Stimulated activated CD8-positive, alpha-beta memory T cell treated with anti-CD3 and anti-CD28 coated beads, Interleukin-12 subunit alpha, Interleukin-12 subunit beta, amount 100 ng/mL, for 24 hours (primary cell): ENCODE measurements at regions not wholly inside any gene's neighbourhood (a gene's known extent, or its start where the extent isn't known, plus 50 kb on each side); places are given as distances from the start of the nearest gene placed in this dataset.

Experiments used
- DNase-seq: peaks from one replicate; pipeline ENCODE4 v3.0.0-alpha.2; 2020; ENCODE audit errors: extremely low read depth

DNA sequence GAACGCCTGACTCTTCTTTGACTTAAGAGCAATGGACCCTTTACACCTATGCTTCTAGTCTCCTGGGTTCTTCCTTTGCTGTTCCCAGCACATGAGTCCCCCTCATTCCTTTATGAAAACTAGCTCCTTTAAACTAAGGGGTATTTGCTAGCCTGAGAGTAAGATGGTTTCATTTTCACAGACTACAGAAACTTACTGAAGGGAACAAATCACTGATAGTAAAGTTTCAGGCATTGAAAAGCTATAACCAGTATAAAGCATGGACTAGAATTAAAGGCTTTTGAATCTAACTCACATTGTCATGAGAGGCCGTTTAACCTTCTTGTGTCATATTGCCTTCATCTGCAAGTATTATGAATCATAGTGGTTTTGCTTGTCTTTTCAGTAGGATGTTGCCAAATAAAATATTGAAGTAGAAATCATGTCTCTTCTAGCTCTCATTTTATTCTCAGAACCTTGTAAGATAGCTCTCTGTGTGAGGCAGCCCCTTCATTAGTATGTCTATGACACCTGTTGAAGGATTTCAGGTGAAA, 765.9 kb downstream of the NR2F2 start:
- DNase-seq: no peak

DNA sequence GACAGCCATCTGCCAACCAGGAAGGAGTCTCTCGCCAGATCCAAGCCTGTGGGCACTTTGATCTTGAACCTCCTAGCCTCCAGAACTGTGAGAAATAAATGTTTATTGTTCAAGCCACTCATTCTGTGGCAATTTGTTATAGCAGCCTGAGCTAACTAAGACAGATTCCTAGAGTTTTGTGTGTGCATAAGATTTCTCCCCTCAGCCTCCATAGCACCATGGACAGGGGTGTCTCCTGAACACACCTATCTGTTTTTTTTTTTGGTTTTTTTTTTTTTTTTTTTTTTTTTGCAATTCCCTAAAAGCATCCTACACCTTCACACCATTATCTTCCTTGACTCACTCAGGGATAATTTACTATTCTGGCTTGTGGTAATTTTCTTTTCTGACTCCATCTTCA, 768.5 kb downstream of the NR2F2 start:
- no peak for DNase-seq

DNA sequence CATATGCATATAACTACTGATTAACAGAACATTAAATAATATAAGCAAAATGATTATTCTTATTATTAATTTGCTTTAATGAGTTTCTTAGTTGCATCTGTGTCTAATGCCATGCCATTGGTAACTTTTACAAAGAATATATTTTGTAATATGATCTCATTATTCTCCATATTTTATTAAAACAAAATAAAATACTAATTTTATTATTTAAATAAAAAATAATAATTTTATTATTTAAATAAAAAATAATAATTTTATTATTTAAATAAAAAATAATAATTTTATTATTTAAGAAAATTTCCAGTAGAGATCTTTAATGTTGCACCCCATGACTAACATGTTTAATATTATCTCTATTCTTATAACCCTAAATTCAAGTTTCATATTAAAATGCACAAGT, 771.1 kb downstream of the NR2F2 start:
- no peak for DNase-seq

DNA sequence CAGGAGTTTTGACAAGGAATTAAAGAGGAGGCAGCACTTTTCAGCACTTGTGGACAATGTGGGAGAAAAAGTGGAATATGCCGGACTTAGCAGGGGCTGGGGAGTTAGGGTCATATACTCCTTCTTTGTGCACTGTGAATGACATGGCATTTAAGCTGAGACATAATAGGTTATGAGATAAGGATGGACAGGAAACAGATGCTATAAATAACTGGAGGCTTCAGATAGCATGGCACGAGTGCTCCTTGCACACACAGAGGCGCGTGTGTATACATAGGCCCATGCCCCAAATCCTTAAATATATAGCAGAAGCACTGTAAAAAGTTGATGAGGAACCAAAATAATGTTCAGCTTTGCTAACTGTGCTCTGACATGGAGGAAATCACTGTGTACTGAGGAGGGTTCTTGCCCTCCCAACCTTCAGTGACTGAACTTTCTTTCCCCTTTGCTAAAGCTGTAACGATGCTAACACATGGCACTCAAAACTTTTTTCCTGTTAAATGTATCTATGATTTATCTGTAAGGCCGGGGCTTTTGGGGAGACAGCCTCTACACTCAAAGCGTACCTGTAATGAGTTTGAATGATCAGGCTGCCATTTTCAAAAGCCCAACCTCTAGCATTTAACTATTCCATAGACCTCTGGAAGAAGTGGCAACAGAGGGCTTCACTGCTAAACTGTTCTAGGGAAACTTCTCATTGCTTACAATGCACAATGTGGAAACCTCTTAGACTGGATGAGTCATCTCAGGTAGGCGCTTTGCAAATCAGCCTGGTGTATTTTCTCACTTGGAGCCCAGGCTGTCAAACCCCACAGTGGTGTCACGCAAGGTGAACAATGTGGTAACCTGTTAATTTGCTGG, 784.6 kb downstream of the NR2F2 start:
- no peak for DNase-seq

DNA sequence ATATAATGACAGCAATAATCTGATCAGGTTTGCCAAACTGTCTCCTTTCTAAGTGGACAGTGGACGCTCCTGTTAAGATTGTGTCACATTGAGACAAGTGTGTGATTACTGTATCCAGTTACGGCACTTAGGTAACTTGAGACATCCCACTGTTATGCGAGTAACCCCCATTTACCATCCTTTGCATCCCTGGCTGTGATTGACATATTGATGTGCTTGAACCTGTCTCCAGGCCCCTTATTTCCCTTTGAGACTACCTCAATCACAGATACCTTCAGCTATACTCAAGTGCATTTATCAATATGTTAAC, 785.2 kb downstream of the NR2F2 start:
- DNase-seq: no peak

DNA sequence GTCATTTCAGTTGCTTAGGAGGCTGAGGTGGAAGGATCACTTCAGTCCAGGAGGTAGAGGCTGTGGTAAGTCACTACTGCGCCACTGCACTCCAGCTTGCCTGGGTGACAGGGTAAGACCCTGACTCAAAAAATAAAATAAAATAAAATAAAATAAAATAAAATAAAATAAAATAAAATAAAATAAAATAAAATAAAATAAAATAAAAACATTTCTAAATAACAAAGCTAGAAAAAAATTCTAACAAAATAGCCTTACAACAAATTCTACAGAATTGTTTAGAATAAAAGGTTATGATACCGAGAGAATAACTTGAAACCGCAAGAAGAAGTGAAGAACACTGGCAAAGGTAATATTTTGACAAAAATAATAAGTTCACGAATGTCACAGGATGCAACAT, 794.3 kb downstream of the NR2F2 start:
- DNase-seq: no peak

DNA sequence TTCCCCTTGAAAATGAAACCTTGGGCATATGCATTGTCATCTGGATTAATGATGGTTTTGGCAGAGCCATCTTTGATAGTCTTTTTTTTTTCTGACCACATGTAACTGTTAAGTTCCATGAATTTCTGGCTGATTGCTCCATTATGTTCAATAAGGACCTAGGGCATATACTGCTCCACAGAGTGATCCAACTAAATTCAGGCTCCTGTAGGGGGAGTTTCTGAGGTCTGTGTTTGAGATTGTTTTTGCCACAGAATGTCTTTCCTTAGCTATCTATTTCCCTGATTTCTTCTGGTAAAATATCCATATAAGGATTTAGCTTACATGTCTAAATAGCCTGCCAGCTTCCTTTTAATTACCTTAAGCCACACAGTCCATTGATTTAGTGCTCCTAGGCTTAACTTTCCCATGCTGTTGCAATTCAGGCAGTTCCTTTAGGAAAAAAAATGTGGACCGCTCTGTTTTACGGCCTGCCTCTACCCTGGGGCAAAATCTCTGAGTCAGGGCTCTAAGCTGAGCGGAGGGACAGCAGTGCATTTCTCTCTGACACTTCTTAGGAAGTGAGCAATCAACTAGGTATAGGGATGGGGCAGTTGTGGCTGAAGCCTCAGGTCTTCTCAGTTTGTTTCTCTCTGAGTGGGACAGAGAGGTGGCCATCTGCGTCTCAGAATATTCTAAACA, 796.2 kb downstream of the NR2F2 start:
- no peak for DNase-seq

DNA sequence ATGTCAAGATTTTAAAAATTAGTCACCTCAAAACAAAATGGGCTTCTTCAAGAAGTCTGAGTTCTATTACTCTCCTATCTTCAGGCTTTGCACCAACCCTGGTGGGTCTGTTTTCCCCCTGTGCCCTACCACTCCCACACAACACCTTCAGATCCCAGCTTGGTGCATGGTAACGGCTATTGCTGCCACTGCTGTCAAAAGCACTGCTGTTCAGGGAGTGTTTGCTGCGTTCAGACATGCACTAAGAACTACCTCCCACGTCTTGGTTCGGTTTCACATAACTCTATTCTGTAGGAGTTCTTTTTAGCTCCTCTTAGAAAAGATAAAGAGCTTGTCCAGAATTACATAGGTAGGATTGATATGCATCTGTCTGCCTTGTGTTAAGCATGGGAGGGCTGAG, 799.2 kb downstream of the NR2F2 start:
- DNase-seq: no peak

DNA sequence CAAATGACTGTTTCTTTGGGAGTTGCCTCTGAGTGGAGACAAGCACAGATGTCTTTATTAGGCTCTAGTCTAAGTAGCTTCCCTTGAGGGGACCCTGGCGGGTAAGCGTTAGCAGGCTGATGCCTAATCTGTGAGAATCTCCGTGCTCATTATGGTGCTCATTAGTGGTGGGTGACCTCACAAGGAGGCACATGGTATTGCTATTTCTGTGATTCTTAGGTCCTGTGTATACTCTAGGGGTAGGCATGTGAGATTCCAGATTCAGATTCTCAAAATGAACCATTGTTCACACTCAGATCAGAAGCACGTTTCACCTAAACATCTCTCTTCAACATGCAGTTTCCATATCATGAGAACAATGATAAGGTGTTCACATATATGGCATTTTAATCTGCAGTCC, 809.7 kb downstream of the NR2F2 start:
- no peak for DNase-seq

DNA sequence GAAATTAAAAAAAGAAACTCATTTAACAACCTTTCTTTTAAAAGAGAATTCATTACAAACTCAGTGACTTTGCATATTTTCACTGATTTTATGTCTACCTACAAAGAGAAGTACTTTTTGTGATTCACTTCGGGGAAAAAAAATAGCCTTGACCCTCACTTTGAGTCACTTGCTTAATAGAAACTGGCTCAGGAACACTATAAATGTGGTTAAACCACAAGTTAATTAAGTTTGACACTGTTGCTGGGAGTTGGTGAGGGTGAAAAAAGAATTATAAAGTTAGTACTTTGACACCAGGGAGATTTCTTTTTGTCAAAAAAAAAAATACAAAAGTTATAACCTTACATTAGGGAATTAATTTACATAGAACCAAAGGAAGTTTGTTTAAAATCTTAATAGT, 810.9 kb downstream of the NR2F2 start:
- DNase-seq: no peak

GRCh38 chr15:97141871-97142270, 811.4 kb downstream of the NR2F2 start:
- no peak for DNase-seq

DNA sequence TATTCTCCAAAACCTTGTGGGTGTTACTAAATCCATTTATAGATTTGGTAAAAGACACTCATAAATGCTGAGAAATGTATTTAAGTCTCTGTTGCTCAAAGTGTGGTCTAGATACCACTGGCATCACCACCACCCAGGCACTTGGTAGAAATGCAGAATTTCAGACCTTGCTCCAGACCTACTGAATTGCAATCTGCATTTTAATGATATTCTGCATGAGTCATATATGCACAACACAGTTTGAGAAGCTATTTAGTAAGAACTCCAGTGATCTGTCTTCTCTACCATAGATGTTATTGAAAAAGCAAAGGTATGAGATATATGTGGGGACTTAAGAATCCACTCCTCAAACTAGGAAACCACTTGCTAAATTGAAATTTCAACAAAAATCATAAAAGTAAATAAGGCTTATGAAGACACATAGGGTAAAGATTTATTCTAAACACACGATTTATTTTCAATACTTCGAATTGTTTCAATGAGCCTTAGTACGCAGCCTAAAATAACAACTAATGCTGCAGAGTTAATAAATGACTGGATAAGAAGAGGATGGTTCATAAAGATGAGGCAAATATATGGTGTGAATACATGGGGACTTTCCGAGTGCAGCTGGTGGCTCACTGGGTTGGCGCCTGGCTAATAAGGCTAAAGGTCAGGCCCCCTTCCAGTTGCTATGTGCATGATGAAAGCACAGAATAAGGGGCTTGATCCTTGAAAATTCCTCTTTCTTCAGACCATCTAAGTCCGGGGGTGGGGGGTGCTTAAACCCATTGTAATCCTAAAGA, 813.3 kb downstream of the NR2F2 start:
- DNase-seq: no peak

DNA sequence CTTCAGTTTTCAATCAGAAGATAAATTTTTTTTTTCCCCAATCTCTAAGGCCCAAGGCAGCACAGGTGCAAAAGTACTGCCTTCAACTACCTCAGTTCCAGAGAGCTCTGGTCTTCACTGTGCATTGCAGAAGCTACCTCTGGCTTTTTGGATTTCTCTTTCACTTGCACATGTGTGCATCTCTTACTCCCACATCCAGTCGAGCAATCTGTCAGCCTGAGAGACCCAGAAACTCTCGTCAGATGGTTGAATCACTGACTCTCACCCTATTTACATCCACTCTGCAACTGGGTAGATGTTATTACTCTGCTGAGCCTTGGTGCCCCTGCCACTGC, 813.8 kb downstream of the NR2F2 start:
- no peak for DNase-seq

DNA sequence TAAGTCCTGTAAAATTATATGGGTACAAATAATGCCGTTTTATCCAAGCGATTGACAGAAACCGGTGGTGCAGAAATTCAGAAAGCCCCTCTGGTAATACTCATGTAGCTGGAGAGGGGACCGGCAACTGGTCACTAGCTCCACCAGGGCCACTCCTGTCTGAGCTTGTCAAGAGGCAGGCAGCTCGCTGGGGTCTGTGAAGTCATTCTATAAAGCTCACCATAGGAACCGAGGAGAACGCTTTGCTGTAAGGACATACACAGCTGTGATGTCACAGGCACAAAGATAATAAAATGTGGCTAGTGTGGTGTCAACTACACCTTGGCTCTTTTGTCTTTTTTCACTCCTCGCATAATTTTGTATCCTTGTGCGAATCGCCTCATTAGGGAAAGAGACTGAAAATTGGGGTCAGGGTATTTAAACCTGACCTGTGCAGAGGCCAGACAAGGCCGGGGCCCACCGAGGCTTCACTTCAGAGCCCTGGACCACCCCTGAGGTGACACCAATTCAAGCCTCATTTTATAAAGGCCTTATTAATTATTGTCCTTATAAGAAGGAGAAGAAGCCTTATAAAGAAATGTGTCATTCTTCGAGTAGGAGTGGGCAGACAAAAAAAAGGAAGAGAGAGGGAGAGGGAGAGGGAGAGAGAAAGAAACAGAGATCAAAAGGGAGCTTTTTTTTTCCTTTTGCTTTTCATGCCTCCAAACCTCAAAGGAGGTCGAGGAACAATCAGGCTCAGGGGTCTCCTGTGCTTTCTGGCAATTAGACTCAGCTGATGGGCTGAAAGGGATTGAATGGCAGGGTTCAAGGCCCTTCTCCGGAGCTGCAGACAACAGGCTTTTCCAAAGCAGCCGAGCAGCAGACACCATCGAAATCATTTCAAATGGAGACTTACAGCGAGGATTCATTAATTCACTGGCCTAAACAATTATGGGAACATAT, 813.3 kb upstream of the ARRDC4 start:
- no peak for DNase-seq

DNA sequence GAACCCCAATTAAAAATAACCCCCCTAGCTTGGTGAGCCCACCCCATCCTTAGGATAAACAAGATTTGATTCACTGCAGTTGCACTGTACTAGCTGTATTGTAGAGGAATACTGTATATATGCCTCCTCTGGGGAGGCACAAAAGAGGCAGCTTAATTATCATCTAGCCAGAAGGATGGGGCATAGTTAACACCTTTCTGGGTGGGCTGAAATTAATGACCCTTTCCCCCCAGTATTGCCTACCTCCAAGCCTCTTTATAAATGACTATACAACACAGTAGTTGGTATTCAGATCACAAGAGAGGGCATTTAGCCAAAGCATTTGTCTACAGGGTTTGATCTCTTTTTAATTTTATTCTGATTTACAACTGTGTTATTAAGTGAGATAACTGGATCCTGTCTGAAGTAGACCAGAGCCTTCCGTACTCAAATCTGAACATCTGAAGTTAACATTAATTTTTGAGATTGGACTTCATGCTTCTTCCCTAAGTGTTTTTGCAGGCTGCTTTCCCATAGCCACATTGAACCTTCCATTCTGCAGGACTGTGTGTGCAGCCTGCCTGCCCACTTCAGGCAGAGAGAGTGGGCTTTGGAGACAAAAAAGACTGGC, 807.0 kb upstream of the ARRDC4 start:
- no peak for DNase-seq

DNA sequence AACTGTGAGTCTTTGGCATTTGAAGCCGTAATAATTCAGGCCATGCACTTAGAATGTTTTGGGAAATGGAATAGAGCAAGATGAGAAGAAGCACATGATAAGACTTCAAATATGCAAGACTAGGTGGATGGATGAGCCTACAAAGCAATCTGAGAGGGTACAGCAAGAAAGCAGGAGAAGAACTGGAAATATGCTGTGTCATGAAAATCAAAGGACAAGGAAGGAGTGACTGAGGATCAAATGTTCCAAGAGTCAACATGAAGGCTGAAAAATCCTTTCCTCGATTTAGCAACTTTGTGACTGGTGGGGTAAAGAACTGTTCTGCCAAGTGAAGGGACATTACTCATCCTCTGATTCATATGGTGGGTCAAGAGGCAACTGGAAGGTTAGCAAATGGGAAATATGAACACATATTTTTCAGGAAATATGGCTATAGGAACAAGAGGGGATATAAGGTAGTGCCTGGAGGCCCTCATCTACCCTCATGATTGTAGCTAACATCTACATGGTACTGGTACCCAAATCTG, 803.7 kb upstream of the ARRDC4 start:
- DNase-seq: no peak

- DNase-seq: no peak
These were observed 797.6 kb upstream of the ARRDC4 start for GRCh38 chr15:97162805-97163495.

DNA sequence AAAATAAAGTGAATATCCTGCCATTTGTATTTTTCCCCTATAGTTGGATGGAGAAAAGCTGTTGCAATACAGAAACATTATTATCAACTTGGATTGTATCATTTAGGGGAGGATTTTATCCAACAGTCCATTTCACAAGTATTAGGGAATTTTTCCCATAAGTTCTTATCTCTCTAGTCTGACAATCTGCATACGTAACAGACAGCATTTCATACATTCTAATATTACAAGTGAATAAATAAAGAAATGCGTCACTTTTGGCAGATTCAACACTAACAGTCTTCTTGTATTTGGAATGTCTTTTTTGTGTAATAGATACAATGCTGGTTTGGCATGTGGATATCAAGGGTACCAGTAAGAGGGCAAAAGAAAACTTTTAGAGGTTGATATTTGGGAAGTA, 795.3 kb upstream of the ARRDC4 start:
- DNase-seq: no peak

GRCh38 chr15:97168704-97169475, 791.6 kb upstream of the ARRDC4 start:
- DNase-seq: no peak

DNA sequence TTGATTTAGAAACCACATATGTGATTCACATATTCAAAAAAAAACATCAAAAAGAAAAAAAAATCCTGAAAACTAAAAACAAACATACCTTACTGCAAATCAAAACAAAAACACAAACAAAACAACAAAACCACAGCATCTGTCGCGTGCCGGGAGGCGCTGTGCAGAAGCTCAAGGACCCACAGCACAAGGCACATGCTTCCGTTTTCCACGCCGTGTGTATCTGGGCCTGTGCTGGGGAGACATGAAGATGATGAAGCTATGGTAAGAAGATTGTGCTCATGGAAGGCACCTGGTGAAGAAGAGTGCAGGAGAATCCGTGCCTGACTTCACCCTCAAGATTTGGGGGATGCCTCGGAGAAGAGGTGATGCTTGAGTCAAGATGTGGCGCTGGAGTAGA, 788.9 kb upstream of the ARRDC4 start:
- no peak for DNase-seq
